A549 (cell line): ENCODE measurements at regions not wholly inside any gene's neighbourhood (a gene's known extent, or its start where the extent isn't known, plus 50 kb on each side); places are given as distances from the start of the nearest gene placed in this dataset.

Source experiments
- ATAC-seq, 2 experiments: fragments of 200-7000 bp in 1 of 2; fragments of >200 bp in 1 of 2; cut with Nextera tagmentation in 1 of 2; cut with Tn5 transposase in 1 of 2; 3 replicates each; pipeline versions ENCODE4 v1.8.0 to v1.9.1; 2018 to 2020; ENCODE audit warnings: mild to moderate bottlenecking in 1 of 2, moderate library complexity in 1 of 2
- CTCF ChIA-PET: fragments of 300-600 bp; sonication (Branson Sonifier 250); formaldehyde crosslinking; extraction: SDS; loops from one replicate; lab custom pipeline; 2021; ENCODE audit warnings: antibody characterized with exemption, inconsistent platforms; lab: Yijun Ruan, JAX
- POLR2A ChIA-PET: fragments of 350-600 bp; formaldehyde crosslinking; extraction: SDS; loops from one replicate; lab custom pipeline; 2021; ENCODE audit warnings: antibody characterized with exemption, inconsistent platforms; lab: Yijun Ruan, JAX
- DNase-seq, 2 experiments: peaks; one replicate each; pipeline versions ENCODE4 v3.0.0 to v3.0.0-alpha.2; 2011 to 2016; ENCODE audit warnings: low read depth in 1 of 2, low spot score in 1 of 2
- FAIRE-seq: peaks from 2 replicates; lab custom pipeline; 2011; peaks lifted over from hg19 to GRCh38; lab: Jason Lieb, UNC
- H3K27ac ChIP-seq, 2 experiments: fragments of >200 bp; sonication (Bioruptor Twin); formaldehyde crosslinking; 3 replicates each; pipeline ENCODE4 v1.5.1; 2016 to 2017
- H3K4me1 ChIP-seq: fragments of >200 bp; sonication (Bioruptor Twin); formaldehyde crosslinking; 3 replicates; pipeline ENCODE4 v1.6.1; 2016
- H3K4me2 ChIP-seq: fragments of >200 bp; sonication (Bioruptor Twin); formaldehyde crosslinking; 3 replicates; pipeline ENCODE4 v1.6.1; 2016
- H3K4me3 ChIP-seq: fragments of >200 bp; sonication (Bioruptor Twin); formaldehyde crosslinking; 3 replicates; pipeline ENCODE4 v1.5.1; 2016
- H3K9me3 ChIP-seq: fragments of >200 bp; sonication (Bioruptor Twin); formaldehyde crosslinking; 3 replicates; pipeline ENCODE4 v1.6.1; 2016
- ATOH8 ChIP-seq: fragments of 250-450 bp; sonication (Bioruptor Pico); IDR thresholded peaks from 2 replicates; pipeline ENCODE4 v1.5.0; 2020; ENCODE audit warnings: low read depth, mild to moderate bottlenecking, moderate library complexity
- BHLHE40 ChIP-seq: IDR thresholded peaks from 2 replicates; pipeline ENCODE4 v1.6.1; 2012; ENCODE audit warnings: low read depth, low read length, inconsistent platforms
- CBX8 ChIP-seq: fragments of 200-600 bp; sonication (generic); IDR thresholded peaks from 2 replicates; pipeline ENCODE4 v1.6.1; 2016
- CEBPB ChIP-seq, 2 experiments: fragments of >200 bp in 1 of 2; sonication (Bioruptor Twin) in 1 of 2; formaldehyde crosslinking in 1 of 2; IDR thresholded peaks; 2 replicates each; pipeline ENCODE4 v1.6.1; 2012 to 2016
- CTCF ChIP-seq: fragments of >200 bp; sonication (Bioruptor Twin); formaldehyde crosslinking; IDR thresholded peaks from 3 replicates; pipeline ENCODE4 v1.5.1; 2016
- E2F6 ChIP-seq: IDR thresholded peaks from 2 replicates; pipeline ENCODE4 v1.6.1; 2012; ENCODE audit warnings: low read depth, borderline replicate concordance
- ELK1 ChIP-seq: fragments of 150-350 bp; IDR thresholded peaks from 2 replicates; pipeline ENCODE4 v1.6.1; 2014; ENCODE audit warnings: low read depth, mild to moderate bottlenecking, low read length
- FOSB ChIP-seq: fragments of 250-450 bp; sonication (Bioruptor Pico); IDR thresholded peaks from 2 replicates; pipeline ENCODE4 v1.5.0; 2020; ENCODE audit warnings: mild to moderate bottlenecking, moderate library complexity
- FOSL2 ChIP-seq, 2 experiments: fragments of 450-650 bp in 1 of 2; fragments of >200 bp in 1 of 2; sonication (Bioruptor Twin) in 1 of 2; formaldehyde crosslinking; IDR thresholded peaks; 2 replicates each; pipeline versions ENCODE4 v1.5.0 to v1.6.1; 2016 to 2020; ENCODE audit warnings: mild to moderate bottlenecking in 1 of 2, moderate library complexity in 1 of 2
- FOXS1 ChIP-seq: fragments of 250-450 bp; sonication (Bioruptor Pico); IDR thresholded peaks from 2 replicates; pipeline ENCODE4 v1.5.0; 2020; ENCODE audit warnings: mild to moderate bottlenecking, moderate library complexity
- HES2 ChIP-seq: fragments of >200 bp; sonication (Bioruptor Twin); formaldehyde crosslinking; IDR thresholded peaks from 2 replicates; pipeline ENCODE4 v1.6.1; 2016
- HOXA7 ChIP-seq: fragments of 250-450 bp; sonication (Bioruptor Pico); IDR thresholded peaks from 2 replicates; pipeline ENCODE4 v1.5.0; 2020; ENCODE audit warnings: mild to moderate bottlenecking, moderate library complexity
- HOXB13 ChIP-seq: fragments of 250-450 bp; sonication (Bioruptor Pico); IDR thresholded peaks from 2 replicates; pipeline ENCODE4 v1.5.0; 2020; ENCODE audit warnings: low read depth, mild to moderate bottlenecking, moderate library complexity
- JUN ChIP-seq, 2 experiments: fragments of >200 bp; sonication (Bioruptor Twin); formaldehyde crosslinking; IDR thresholded peaks; 2 replicates in 1 of 2; 3 replicates in 1 of 2; pipeline ENCODE4 v1.6.1; 2016 to 2017
- JUNB ChIP-seq: fragments of >200 bp; sonication (Bioruptor Twin); formaldehyde crosslinking; IDR thresholded peaks from 2 replicates; pipeline ENCODE4 v1.6.1; 2016
- KDM1A ChIP-seq: fragments of 200-600 bp; sonication (generic); IDR thresholded peaks from 2 replicates; pipeline ENCODE4 v1.6.1; 2016; ENCODE audit warnings: low read depth, mild to moderate bottlenecking
- MAFK ChIP-seq: fragments of 450-650 bp; IDR thresholded peaks from 2 replicates; pipeline ENCODE4 v1.6.1; 2014; ENCODE audit not compliant: partially characterized antibody
- MYC ChIP-seq: IDR thresholded peaks from 2 replicates; pipeline ENCODE4 v1.6.1; 2012; ENCODE audit warnings: mild to moderate bottlenecking, inconsistent platforms, low read length, improper control_type of control experiment, borderline replicate concordance
- RAD21 ChIP-seq, 2 experiments: fragments of >200 bp in 1 of 2; sonication (Bioruptor Twin) in 1 of 2; formaldehyde crosslinking in 1 of 2; IDR thresholded peaks in 1 of 2; conservative IDR thresholded peaks in 1 of 2; 2 replicates in 1 of 2; 3 replicates in 1 of 2; pipeline ENCODE4 v1.6.1; 2012 to 2018; ENCODE audit warnings: inconsistent platforms in 1 of 2
- RFX5 ChIP-seq: fragments of 450-650 bp; IDR thresholded peaks from 2 replicates; pipeline ENCODE4 v1.7.1; 2014; ENCODE audit warnings: antibody characterized with exemption, mild to moderate bottlenecking, moderate library complexity
- SMC3 ChIP-seq: fragments of >200 bp; sonication (Bioruptor Twin); formaldehyde crosslinking; IDR thresholded peaks from 3 replicates; pipeline ENCODE4 v1.6.1; 2018; ENCODE audit warnings: inconsistent platforms
- SREBF2 ChIP-seq: fragments of 450-650 bp; IDR thresholded peaks from 2 replicates; pipeline ENCODE4 v1.6.1; 2014; ENCODE audit warnings: mild to moderate bottlenecking, moderate library complexity
- TP53 ChIP-seq: fragments of 250-450 bp; sonication (Bioruptor Pico); IDR thresholded peaks from 2 replicates; pipeline ENCODE4 v1.5.0; 2021; ENCODE audit warnings: mild to moderate bottlenecking, moderate library complexity
- USF2 ChIP-seq: fragments of 450-650 bp; IDR thresholded peaks from 2 replicates; pipeline ENCODE4 v1.6.1; 2014; ENCODE audit warnings: antibody characterized with exemption
- ZNF302 ChIP-seq: fragments of 250-450 bp; sonication (Bioruptor Pico); IDR thresholded peaks from 2 replicates; pipeline ENCODE4 v1.9.0; 2021; ENCODE audit warnings: inconsistent platforms, mild to moderate bottlenecking, moderate library complexity
- WGBS: methylation state at CpG from one replicate; pipeline ENCODE4 v1.1.6; 2017; ENCODE audit errors: missing lambda C conversion rate; 5-methylcytosine and 5-hydroxymethylcytosine counted together

GRCh38 chr1:232223887-232224286, 406.0 kb downstream of the SIPA1L2 start:
- peaks cover 22% of the 10 kb centered on the region for H3K4me1 ChIP-seq
- H3K4me2 ChIP-seq = no peak overlapping the region
- 95% methylated on average over 7 of the region's 7 CpGs for WGBS
- FAIRE-seq (no peak), ATAC-seq (no peak), DNase-seq (no peak)
- no peaks in the 10 kb centered on the region for H3K9me3 ChIP-seq
- TF ChIP-seq ATOH8 (CRISPR knock-in tag) (no peak), FOSL2 (IDR thresholded peaks at IDR 0.05) (no peak), FOSL2 (CRISPR knock-in tag; IDR thresholded peaks at IDR 0.05) (no peak), KDM1A (no peak), HOXA7 (no peak), CBX8 (no peak), TP53 (no peak)
- H3K27ac ChIP-seq = 0 out of 6 replicates have a peak overlapping the region, but pooled peaks of 1 of the 2 experiments have one; percentile 25
- H3K4me3 ChIP-seq = no peak overlapping the region
- POLR2A ChIA-PET = no interaction called here
- CTCF ChIA-PET = interaction anchor here (2.4 kb wide), 1 partner anchor 12 kb away, joined by 6 read pairs; no protein-coding TSS in a partner anchor

GRCh38 chr1:232223183-232223708, 406.7 kb downstream of the SIPA1L2 start:
- Histone ChIP-seq H3K4me2 (no peak overlapping the region), H3K4me3 (no peak overlapping the region), H3K9me3 (no peaks in the 10 kb centered on the region), H3K4me1 (peaks cover 22% of the 10 kb centered on the region), H3K27ac (no peak overlapping the region)
- POLR2A ChIA-PET = no interaction called here
- WGBS = 83% methylated on average over 2 of the region's 2 CpGs
- FAIRE-seq (no peak), ATAC-seq (no peak), DNase-seq (no peak)
- TF ChIP-seq RAD21 (conservative IDR thresholded peaks at IDR 0.05 in 1 of 2, IDR thresholded peaks at IDR 0.05 in 1 of 2) (no peak), MAFK (peak; percentile 28)
- CTCF ChIA-PET = interaction anchor here (2.4 kb wide), 1 partner anchor 12 kb away, joined by 6 read pairs; no protein-coding TSS in a partner anchor

GRCh38 chr1:232222614-232223013, 407.3 kb downstream of the SIPA1L2 start:
- CTCF ChIA-PET = interaction anchor here (2.4 kb wide), 1 partner anchor 11 kb away, joined by 6 read pairs; no protein-coding TSS in a partner anchor
- DNase-seq (no peak), ATAC-seq (no peak), FAIRE-seq (no peak)
- Histone ChIP-seq H3K27ac (peak overlapping the region; percentile 59 to 66; a peak in 4 of 6 replicates), H3K4me2 (no peak overlapping the region), H3K4me3 (no peak overlapping the region), H3K9me3 (no peaks in the 10 kb centered on the region), H3K4me1 (peaks cover 22% of the 10 kb centered on the region)
- POLR2A ChIA-PET = no interaction called here
- no peak for TF ChIP-seq RAD21 (conservative IDR thresholded peaks at IDR 0.05 in 1 of 2, IDR thresholded peaks at IDR 0.05 in 1 of 2)
- no peak for TF ChIP-seq RFX5
- TF ChIP-seq ELK1 = no peak
- TF ChIP-seq SREBF2 = no peak
- no peak for TF ChIP-seq HOXB13 (CRISPR knock-in tag)
- no peak for TF ChIP-seq USF2
- no peak for TF ChIP-seq ZNF302 (CRISPR knock-in tag)
- TF ChIP-seq CTCF = no peak
- TF ChIP-seq E2F6 = no peak
- no peak for TF ChIP-seq FOXS1
- no peak for TF ChIP-seq FOSL2 (IDR thresholded peaks at IDR 0.05)
- TF ChIP-seq FOSL2 (CRISPR knock-in tag; IDR thresholded peaks at IDR 0.05) = no peak
- TF ChIP-seq CEBPB (IDR thresholded peaks at IDR 0.05) = no peak
- TF ChIP-seq JUN (IDR thresholded peaks at IDR 0.05) = no peak
- TF ChIP-seq BHLHE40 = no peak
- TF ChIP-seq FOSB (CRISPR knock-in tag) = no peak
- TF ChIP-seq SMC3 = no peak
- no peak for TF ChIP-seq JUNB
- no peak for TF ChIP-seq MYC
- no peak for TF ChIP-seq HES2
- 98% methylated on average over 4 of the region's 4 CpGs for WGBS
